Spinal cord (tissue), 1 donor: ENCODE measurements at regions not wholly inside any gene's neighbourhood (a gene's known extent, or its start where the extent isn't known, plus 50 kb on each side); places are given as distances from the start of the nearest gene placed in this dataset. TPM values are rescaled to one million over a fixed set of nuclear protein-coding genes. Genes with fewer than 3 reads are reported as not detected.

Experiments
- small RNA-seq: library from RNA; depleted of rRNA; stranded (forward); fragments of <200 nt; gene quantifications from one replicate; pipeline ENCODE3, GENCODE V24; 2014; ENCODE audit warnings: low replicate concordance

Small RNA genes lying in the stretch of these regions (small RNA-seq; reads per million reads assigned to genes)
- gene RN7SL282P = not detected
